Neutrophil (primary cell): ENCODE measurements at regions not wholly inside any gene's neighbourhood (a gene's known extent, or its start where the extent isn't known, plus 50 kb on each side); places are given as distances from the start of the nearest gene placed in this dataset.

ENCODE experiments used
- H3K27ac ChIP-seq: fragments of 200-600 bp; sonication (generic); 2 replicates; pipeline ENCODE4 v1.5.1; 2016; ENCODE audit warnings: mild to moderate bottlenecking, moderate library complexity
- H3K27me3 ChIP-seq: fragments of 200-600 bp; sonication (generic); 2 replicates; pipeline ENCODE4 v1.6.0; 2016; ENCODE audit warnings: mild to moderate bottlenecking
- H3K36me3 ChIP-seq: fragments of 200-600 bp; sonication (generic); 2 replicates; pipeline ENCODE4 v1.5.1; 2017
- H3K4me1 ChIP-seq, 2 experiments: fragments of 200-600 bp in 1 of 2; sonication (generic) in 1 of 2; 1 replicate in 1 of 2; 2 replicates in 1 of 2; pipeline versions ENCODE4 v1.5.1 to v1.6.1; 2013 to 2016; ENCODE audit warnings: low read depth in 1 of 2, low read length in 1 of 2, mild to moderate bottlenecking in 1 of 2, moderate library complexity in 1 of 2; ENCODE audit not compliant: control insufficient read depth in 1 of 2, insufficient read depth in 1 of 2
- H3K4me3 ChIP-seq, 2 experiments: fragments of 200-600 bp in 1 of 2; sonication (generic) in 1 of 2; 1 replicate in 1 of 2; 2 replicates in 1 of 2; pipeline ENCODE4 v1.5.1; 2013 to 2016; ENCODE audit warnings: low read depth in 1 of 2, low read length in 1 of 2, mild to moderate bottlenecking in 1 of 2, moderate library complexity in 1 of 2
- H3K9me3 ChIP-seq: fragments of 200-600 bp; sonication (generic); 2 replicates; pipeline ENCODE4 v1.5.1; 2016
- TF ChIP-seq, protein P1 (sequence below): fragments of 200-600 bp; sonication (generic); IDR thresholded peaks from 2 replicates; pipeline ENCODE4 v1.5.1; 2016; ENCODE audit warnings: antibody characterized with exemption

- Histone ChIP-seq H3K9me3 (no peaks in the 10 kb centered on the region), H3K36me3 (no peaks in the 10 kb centered on the region), H3K4me3 (no peak overlapping the region), H3K4me1 (no peaks in the 10 kb centered on the region), H3K27me3 (peaks cover 17% of the 10 kb centered on the region), H3K27ac (no peak overlapping the region)
- TF ChIP-seq, protein P1, sequence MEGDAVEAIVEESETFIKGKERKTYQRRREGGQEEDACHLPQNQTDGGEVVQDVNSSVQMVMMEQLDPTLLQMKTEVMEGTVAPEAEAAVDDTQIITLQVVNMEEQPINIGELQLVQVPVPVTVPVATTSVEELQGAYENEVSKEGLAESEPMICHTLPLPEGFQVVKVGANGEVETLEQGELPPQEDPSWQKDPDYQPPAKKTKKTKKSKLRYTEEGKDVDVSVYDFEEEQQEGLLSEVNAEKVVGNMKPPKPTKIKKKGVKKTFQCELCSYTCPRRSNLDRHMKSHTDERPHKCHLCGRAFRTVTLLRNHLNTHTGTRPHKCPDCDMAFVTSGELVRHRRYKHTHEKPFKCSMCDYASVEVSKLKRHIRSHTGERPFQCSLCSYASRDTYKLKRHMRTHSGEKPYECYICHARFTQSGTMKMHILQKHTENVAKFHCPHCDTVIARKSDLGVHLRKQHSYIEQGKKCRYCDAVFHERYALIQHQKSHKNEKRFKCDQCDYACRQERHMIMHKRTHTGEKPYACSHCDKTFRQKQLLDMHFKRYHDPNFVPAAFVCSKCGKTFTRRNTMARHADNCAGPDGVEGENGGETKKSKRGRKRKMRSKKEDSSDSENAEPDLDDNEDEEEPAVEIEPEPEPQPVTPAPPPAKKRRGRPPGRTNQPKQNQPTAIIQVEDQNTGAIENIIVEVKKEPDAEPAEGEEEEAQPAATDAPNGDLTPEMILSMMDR, result no peak
These were observed 136.2 kb upstream of the TBX20 start for GRCh38 chr7:35390146-35390545.

DNA sequence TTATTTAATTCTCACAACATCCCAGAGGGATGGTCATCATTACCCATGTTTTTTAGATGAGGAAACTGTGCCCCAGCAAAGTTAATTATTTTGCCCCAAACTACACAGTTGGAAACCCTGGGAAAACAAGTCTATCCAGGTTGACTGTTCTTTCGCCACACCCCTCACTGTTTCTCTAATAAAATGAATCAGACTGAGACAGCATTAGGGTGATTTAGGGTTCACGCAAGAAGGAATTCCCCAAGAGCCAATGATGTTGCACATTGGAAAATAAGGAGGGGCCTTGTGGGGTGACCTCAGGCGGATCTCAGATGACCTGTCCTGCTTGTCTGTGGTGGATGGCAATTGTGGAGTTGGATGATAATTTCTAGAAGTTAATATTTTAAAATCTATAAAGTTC is 135.7 kb upstream of the TBX20 start:
- Histone ChIP-seq H3K27ac (no peak overlapping the region), H3K9me3 (no peaks in the 10 kb centered on the region), H3K4me1 (no peaks in the 10 kb centered on the region), H3K27me3 (peaks cover 17% of the 10 kb centered on the region), H3K36me3 (no peaks in the 10 kb centered on the region), H3K4me3 (no peak overlapping the region)
- TF ChIP-seq, protein P1, result no peak

DNA sequence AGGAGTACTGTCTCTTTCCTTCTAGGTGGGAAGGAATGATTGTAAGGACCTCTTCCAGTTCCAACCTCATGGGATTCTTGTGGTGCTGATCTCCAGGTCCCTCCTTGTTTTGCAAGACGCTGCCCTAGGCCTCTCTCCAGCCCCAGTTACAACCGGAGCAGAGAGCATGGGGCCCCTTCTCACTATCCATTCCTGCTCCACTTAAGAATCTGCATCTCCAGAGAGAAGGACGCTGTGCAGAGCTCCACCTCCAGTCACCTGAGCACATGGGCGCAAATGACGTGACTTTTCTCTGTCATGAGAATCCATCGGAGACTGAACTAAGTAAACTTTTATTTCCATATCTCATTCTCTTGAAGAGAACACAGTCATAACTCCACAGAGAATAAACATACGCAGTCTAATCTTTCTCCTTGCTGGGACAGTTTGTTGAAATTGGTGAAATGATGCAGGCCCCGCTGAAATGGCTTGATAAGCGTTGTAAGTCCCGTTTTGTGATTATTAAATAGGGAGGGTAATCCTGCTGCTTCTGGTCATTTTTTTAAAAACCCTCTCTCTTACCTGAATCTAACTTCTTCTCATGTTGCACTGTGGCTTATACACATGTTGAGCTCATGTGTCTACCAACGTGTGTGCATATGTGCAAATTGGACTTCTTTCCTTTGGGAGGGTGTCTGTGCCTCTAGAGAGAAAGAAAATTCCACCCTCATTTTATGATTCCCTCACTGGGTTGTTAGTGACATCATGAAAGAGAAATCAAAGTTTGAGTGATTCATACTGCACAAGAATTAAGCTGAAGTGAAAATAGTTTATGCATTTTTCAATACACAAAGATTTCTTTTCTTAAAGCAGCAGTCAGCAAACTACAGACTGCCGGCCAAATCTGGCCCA is 133.2 kb upstream of the TBX20 start:
- Histone ChIP-seq H3K4me3 (no peak overlapping the region), H3K27ac (no peak overlapping the region), H3K27me3 (no peaks in the 10 kb centered on the region), H3K4me1 (no peaks in the 10 kb centered on the region), H3K36me3 (no peaks in the 10 kb centered on the region), H3K9me3 (no peaks in the 10 kb centered on the region)
- TF ChIP-seq, protein P1, result no peak

DNA sequence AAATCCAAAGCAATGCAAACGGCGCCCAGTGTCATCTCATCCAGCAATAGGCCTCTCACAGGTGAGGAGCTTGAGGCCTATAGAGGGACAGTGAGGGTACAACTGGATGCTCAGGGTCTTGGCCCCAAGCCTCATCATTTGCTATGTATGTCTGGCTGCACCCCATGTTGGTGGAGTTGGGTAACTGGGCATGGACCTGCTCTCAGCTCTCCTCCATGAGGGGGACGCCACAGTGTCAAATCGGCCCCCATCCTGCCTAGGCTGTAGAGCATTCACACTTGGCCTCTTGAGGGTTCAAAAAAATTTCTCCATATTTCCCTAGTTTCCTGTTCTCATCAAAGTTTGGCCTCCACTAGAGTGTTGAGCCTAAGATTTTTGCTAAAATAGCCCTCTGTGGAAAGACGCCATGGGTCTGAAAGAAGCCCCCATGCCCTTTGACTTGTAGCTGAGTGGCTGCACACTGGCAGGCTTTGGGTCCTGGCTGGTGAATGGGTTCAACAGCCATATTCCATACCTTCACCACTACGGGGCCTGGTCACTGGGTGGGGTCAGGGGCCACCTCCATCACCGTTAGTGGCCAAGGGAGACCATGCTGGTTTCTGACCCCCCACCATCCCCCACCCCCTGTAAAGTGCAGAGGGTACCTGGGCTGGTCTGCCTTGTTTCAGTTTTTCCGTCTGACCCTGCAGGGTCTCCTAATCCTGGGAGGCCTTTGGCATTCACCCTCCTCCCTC is 132.3 kb upstream of the TBX20 start:
- Histone ChIP-seq H3K4me1 (no peaks in the 10 kb centered on the region), H3K27ac (no peak overlapping the region), H3K9me3 (no peaks in the 10 kb centered on the region), H3K36me3 (no peaks in the 10 kb centered on the region), H3K4me3 (no peak overlapping the region), H3K27me3 (no peaks in the 10 kb centered on the region)
- TF ChIP-seq, protein P1, result no peak

DNA sequence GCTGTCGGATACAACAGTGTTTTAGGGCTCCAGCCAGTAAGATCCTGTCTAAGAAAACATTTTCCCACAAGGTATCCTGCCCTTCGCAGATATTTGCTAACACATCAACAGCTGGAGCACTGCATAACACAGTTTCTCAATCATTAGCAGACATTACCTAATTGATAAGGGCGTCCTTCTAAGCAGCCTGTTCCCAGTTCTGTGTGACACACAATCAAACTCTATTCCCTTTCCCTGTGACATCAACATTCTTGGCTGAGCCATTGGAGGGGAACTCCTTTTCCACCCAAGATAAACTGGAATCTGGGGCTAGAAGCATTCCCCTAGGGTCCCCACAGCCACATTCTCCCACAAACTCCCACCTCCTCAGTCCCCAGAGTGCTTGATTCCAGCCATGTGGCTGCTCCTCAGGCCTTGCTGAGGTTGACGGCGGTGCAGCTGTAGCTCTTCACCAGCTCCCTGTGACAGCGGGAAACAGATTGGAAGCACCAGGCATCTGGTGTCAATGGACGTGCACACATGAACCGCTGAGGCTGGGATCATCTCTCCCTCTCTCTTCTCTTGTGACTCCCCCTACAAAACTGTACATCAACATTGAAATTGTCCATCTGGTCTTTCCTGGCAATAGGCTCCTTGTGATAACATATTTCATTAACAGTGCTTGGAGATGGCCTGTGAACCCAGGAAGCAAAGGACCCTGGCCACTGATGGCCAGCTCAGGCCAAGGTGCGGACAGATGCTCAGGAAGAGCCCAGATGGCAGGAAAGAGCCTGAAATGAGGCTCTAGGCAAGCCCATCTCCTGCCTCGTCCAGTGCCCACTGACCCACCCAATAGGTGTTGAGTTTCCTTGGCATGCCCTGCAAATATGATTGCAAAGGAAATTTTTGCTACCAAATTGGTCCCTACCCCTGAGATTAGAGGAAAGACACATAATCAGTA is 131.1 kb upstream of the TBX20 start:
- no peaks in the 10 kb centered on the region for H3K27me3 ChIP-seq
- H3K36me3 ChIP-seq, result no peaks in the 10 kb centered on the region
- TF ChIP-seq, protein P1, result no peak

More for the DNA sequence above, 131.1 kb upstream of the TBX20 start:
- H3K9me3 ChIP-seq, result no peaks in the 10 kb centered on the region
- H3K27ac ChIP-seq, result no peak overlapping the region
- H3K4me1 ChIP-seq, result peaks cover 0 to 6% of the 10 kb centered on the region in 2 experiments
- H3K4me3 ChIP-seq, result no peak overlapping the region
